K562 (cell line): ENCODE measurements at regions not wholly inside any gene's neighbourhood (a gene's known extent, or its start where the extent isn't known, plus 50 kb on each side); places are given as distances from the start of the nearest gene placed in this dataset.

Experiments
- ATAC-seq: fragments of 200-7000 bp; cut with Tn5 transposase; 3 replicates; pipeline ENCODE4 v1.9.1; 2020; ENCODE audit warnings: moderate library complexity
- BruUV-seq: library from RNA; stranded (reverse); fragments of 400-500 nt; replicated peaks from 2 replicates; lab custom pipeline; 2021; lab: Mats Ljungman, UMichigan
- CTCF ChIA-PET: fragments of 300-600 bp; formaldehyde crosslinking; extraction: SDS; loops from one replicate; lab custom pipeline; 2021; ENCODE audit warnings: low intra/inter-chr PET ratio; lab: Yijun Ruan, JAX
- POLR2A ChIA-PET: fragments of 300-600, 350-650 bp; sonication (Branson Sonifier 250); formaldehyde crosslinking; extraction: SDS; loops from one replicate; lab custom pipeline; 2021; ENCODE audit warnings: antibody characterized with exemption, inconsistent platforms; lab: Yijun Ruan, JAX
- DNase-seq, 4 experiments: peaks; one replicate each; pipeline versions ENCODE4 v3.0.0 to v3.0.0-alpha.2; 2011 to 2018; ENCODE audit warnings: low spot score in 3 of 4, mixed read lengths in 3 of 4; ENCODE audit errors: extremely low read depth in 1 of 4
- FAIRE-seq: peaks from 2 replicates; lab custom pipeline; 2011; peaks lifted over from hg19 to GRCh38; lab: Jason Lieb, UNC
- H2AFZ ChIP-seq: 2 replicates; pipeline ENCODE4 v1.6.0; 2011; ENCODE audit warnings: low read depth, low read length, control low read depth, inconsistent platforms
- H3K27ac ChIP-seq: fragments of 200-600 bp; 3 replicates; pipeline ENCODE4 v1.8.0; 2011; ENCODE audit warnings: low read depth, mild to moderate bottlenecking, control low read depth, inconsistent platforms, low read length, moderate library complexity, mixed read lengths; ENCODE audit errors: extremely low read depth
- H3K27me3 ChIP-seq, 2 experiments: fragments of 300-600 bp in 1 of 2; 2 replicates in 1 of 2; 3 replicates in 1 of 2; pipeline versions ENCODE4 v1.6.0 to v1.8.0; 2011; ENCODE audit warnings: inconsistent platforms in 2 of 2, low read length in 2 of 2, mild to moderate bottlenecking in 1 of 2, mixed read lengths in 1 of 2, moderate library complexity in 1 of 2; ENCODE audit not compliant: control insufficient read depth in 2 of 2, insufficient read depth in 2 of 2
- H3K36me3 ChIP-seq: fragments of 300-600 bp; 3 replicates; pipeline ENCODE4 v1.8.0; 2011; ENCODE audit warnings: mild to moderate bottlenecking, low read length, inconsistent platforms; ENCODE audit not compliant: control insufficient read depth, insufficient read depth
- H3K4me1 ChIP-seq, 2 experiments: fragments of 200-600 bp in 1 of 2; replicated peaks in 1 of 2; 2 replicates in 1 of 2; 3 replicates in 1 of 2; pipeline versions ENCODE4 v1.5.1 to v1.8.0; 2011; ENCODE audit warnings: inconsistent platforms in 2 of 2, low read length in 2 of 2, mild to moderate bottlenecking in 1 of 2, mixed read lengths in 1 of 2, moderate library complexity in 1 of 2; ENCODE audit not compliant: control insufficient read depth in 2 of 2, insufficient read depth in 2 of 2
- H3K4me2 ChIP-seq: 2 replicates; pipeline ENCODE4 v1.6.1; 2011; ENCODE audit warnings: low read length, control low read depth, inconsistent platforms, mixed read lengths; ENCODE audit not compliant: insufficient read depth
- H3K4me3 ChIP-seq: fragments of 200-600 bp; sonication (generic), shearing (Covaris generic); 2 replicates; pipeline ENCODE4 v1.5.1; 2016; ENCODE audit warnings: control low read depth, inconsistent platforms
- H3K79me2 ChIP-seq: fragments of 200-600 bp; 3 replicates; pipeline ENCODE4 v1.8.0; 2011; ENCODE audit warnings: low read length, inconsistent platforms; ENCODE audit not compliant: control insufficient read depth, insufficient read depth
- H3K9ac ChIP-seq, 2 experiments: 2 replicates each; pipeline versions ENCODE4 v1.6.0 to v1.6.1; 2011; ENCODE audit warnings: low read depth in 2 of 2, low read length in 2 of 2, control low read depth in 1 of 2, inconsistent platforms in 1 of 2, mild to moderate bottlenecking in 1 of 2, mixed read lengths in 1 of 2; ENCODE audit not compliant: insufficient read depth in 1 of 2
- H3K9me1 ChIP-seq: one replicate; pipeline ENCODE4 v1.6.0; 2011; ENCODE audit warnings: inconsistent platforms, mild to moderate bottlenecking, low read length, moderate library complexity; ENCODE audit not compliant: control insufficient read depth, insufficient read depth
- H3K9me3 ChIP-seq: replicated peaks from 2 replicates; pipeline ENCODE4 v1.5.1; 2011; ENCODE audit warnings: low read depth, low read length, inconsistent platforms; ENCODE audit not compliant: control insufficient read depth, insufficient read depth
- H4K20me1 ChIP-seq: replicated peaks from 2 replicates; pipeline ENCODE4 v1.6.1; 2011; ENCODE audit warnings: low read length, inconsistent platforms, mixed read lengths; ENCODE audit not compliant: control insufficient read depth, insufficient read depth
- HDAC3 ChIP-seq: fragments of 450-650 bp; IDR thresholded peaks from 2 replicates; pipeline ENCODE4 v1.6.1; 2018; ENCODE audit warnings: borderline replicate concordance, mild to moderate bottlenecking, moderate library complexity; ENCODE audit not compliant: partially characterized antibody
- RAD51 ChIP-seq: fragments of 450-650 bp; IDR thresholded peaks from 2 replicates; pipeline ENCODE4 v1.7.1; 2016; ENCODE audit warnings: low read depth, mild to moderate bottlenecking, borderline replicate concordance
- RFX5 ChIP-seq: IDR thresholded peaks from 2 replicates; pipeline ENCODE4 v1.6.1; 2011; ENCODE audit warnings: low read depth, mild to moderate bottlenecking, improper control_type of control experiment, low read length
- SOX6 ChIP-seq: fragments of 450-650 bp; IDR thresholded peaks from 2 replicates; pipeline ENCODE4 v1.6.1; 2014; ENCODE audit warnings: mild to moderate bottlenecking
- TOE1 ChIP-seq, 2 experiments: fragments of 450-650 bp in 1 of 2; sonication (generic) in 1 of 2; formaldehyde crosslinking in 1 of 2; IDR thresholded peaks; 2 replicates each; pipeline versions ENCODE4 v1.7.1 to v1.8.0; 2016 to 2022; ENCODE audit warnings: borderline replicate concordance in 2 of 2, mild to moderate bottlenecking in 2 of 2, antibody characterized with exemption in 1 of 2, inconsistent platforms in 1 of 2, low read depth in 1 of 2, missing genetic modification reagents in 1 of 2, moderate library complexity in 1 of 2
- ZKSCAN1 ChIP-seq: fragments of 150-350 bp; IDR thresholded peaks from 2 replicates; pipeline ENCODE4 v1.6.1; 2016; ENCODE audit warnings: low read depth, low read length
- WGBS: fragments of 100-300 bp; shearing (Covaris generic); methylation state at CpG from one replicate; pipeline ENCODE4 v1.1.6; 2016; ENCODE audit warnings: low coverage, mixed read lengths; ENCODE audit not compliant: insufficient coverage; ENCODE audit errors: missing lambda C conversion rate; 5-methylcytosine and 5-hydroxymethylcytosine counted together
- in situ Hi-C: fragments of 300-500 bp; cut with MboI; formaldehyde crosslinking; loops from 4 replicates; pipeline ENCODE4 v1.15.0; 2018; ENCODE audit warnings: inconsistent platforms, mixed read lengths
- intact Hi-C: fragments of 100-400 bp; cut with micrococcal nuclease; formaldehyde crosslinking; loops from 2 replicates; pipeline ENCODE4 v1.14.2; 2022
- TF ChIP-seq, protein P1 (sequence below): sonication (generic); formaldehyde crosslinking; IDR thresholded peaks from 2 replicates; pipeline ENCODE4 v1.5.0; 2020; ENCODE audit warnings: missing genetic modification reagents
- TF ChIP-seq, protein P2 (sequence below): sonication (generic); formaldehyde crosslinking; IDR thresholded peaks from 2 replicates; pipeline ENCODE4 v1.9.0; 2022; ENCODE audit warnings: mild to moderate bottlenecking, missing genetic modification reagents
- TF ChIP-seq, protein P3 (sequence below): fragments of 450-650 bp; formaldehyde crosslinking; IDR thresholded peaks from 2 replicates; pipeline ENCODE4 v1.4.0; 2020; ENCODE audit warnings: mild to moderate bottlenecking, mixed read lengths

DNA sequence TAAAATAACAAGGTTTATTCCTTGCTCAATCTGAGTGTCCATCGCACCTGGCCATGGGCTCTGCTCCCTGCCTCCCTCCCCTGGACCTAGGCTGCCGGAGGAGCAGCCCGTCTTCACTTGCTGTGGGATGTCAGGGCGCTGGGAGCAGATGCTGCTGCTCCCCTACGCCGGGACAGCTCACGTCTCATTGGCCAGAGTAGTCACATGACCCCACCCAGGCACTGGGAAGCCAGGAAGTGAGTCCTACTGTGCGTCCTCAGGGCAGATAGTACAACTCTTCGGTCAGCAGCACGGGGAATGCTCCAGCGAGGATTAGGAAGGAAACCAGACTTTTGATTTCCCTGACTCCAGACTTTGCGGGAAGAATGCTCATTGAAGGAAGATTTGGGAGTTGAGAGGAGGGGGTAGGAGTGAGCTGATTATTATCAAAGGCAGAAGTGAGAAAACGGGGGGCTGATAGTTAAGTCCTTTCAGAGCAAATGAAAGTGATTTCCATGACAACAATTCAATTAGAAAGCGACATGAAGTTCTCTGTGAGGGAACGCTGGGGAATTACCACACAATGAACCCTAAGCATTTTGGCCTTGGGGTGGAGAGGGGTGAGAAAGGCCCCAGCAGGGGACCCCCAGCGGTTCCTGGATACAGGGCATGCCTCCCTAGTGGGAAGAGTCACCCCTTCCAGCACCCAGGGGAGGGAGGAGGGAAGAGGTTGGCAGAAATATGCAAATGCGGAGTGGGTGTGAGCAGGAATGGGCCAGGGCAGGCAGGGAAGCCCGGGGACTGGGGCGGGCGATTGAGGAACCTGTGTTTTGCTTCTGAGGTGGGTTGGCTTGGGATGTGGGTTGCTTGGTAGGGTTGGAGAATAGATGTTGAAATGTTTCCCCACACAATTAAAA, 215.5 kb downstream of the AACS start:
- Histone ChIP-seq H3K9me1 (no peaks in the 10 kb centered on the region), H3K4me2 (peak overlapping the region; percentile 44), H2AFZ (peak overlapping the region; percentile 77), H3K36me3 (no peaks in the 10 kb centered on the region), H3K27ac (no peak overlapping the region), H3K27me3 (peaks cover 11 to 34% of the 10 kb centered on the region in 2 experiments; a peak in 3 of 5 replicates), H3K9ac (no peak overlapping the region), H3K9me3 (0 out of 2 replicates have a peak, but pooled peaks cover 2% of the 10 kb centered on the region), H4K20me1 (no peaks in the 10 kb centered on the region), H3K79me2 (no peaks in the 10 kb centered on the region), H3K4me1 (no peaks in the 10 kb centered on the region), H3K4me3 (no peak overlapping the region)
- CTCF ChIA-PET, result no interaction called here
- POLR2A ChIA-PET, result interaction anchor here (0.6 to 0.7 kb wide), 4 partner anchors 21 to 690 kb away, joined by 3 to 4 read pairs (median 3); no protein-coding TSS in a partner anchor
- WGBS, result 5% methylated on average over 20 of the region's 20 CpGs
- TF ChIP-seq, protein P1, sequence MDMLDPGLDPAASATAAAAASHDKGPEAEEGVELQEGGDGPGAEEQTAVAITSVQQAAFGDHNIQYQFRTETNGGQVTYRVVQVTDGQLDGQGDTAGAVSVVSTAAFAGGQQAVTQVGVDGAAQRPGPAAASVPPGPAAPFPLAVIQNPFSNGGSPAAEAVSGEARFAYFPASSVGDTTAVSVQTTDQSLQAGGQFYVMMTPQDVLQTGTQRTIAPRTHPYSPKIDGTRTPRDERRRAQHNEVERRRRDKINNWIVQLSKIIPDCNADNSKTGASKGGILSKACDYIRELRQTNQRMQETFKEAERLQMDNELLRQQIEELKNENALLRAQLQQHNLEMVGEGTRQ, result peak; percentile 86
- TF ChIP-seq, protein P2, sequence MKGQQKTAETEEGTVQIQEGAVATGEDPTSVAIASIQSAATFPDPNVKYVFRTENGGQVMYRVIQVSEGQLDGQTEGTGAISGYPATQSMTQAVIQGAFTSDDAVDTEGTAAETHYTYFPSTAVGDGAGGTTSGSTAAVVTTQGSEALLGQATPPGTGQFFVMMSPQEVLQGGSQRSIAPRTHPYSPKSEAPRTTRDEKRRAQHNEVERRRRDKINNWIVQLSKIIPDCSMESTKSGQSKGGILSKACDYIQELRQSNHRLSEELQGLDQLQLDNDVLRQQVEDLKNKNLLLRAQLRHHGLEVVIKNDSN, result peak; percentile 74
- TF ChIP-seq HDAC3, result no peak
- no peak for TF ChIP-seq RFX5
- TF ChIP-seq SOX6, result no peak
- TF ChIP-seq, protein P3, sequence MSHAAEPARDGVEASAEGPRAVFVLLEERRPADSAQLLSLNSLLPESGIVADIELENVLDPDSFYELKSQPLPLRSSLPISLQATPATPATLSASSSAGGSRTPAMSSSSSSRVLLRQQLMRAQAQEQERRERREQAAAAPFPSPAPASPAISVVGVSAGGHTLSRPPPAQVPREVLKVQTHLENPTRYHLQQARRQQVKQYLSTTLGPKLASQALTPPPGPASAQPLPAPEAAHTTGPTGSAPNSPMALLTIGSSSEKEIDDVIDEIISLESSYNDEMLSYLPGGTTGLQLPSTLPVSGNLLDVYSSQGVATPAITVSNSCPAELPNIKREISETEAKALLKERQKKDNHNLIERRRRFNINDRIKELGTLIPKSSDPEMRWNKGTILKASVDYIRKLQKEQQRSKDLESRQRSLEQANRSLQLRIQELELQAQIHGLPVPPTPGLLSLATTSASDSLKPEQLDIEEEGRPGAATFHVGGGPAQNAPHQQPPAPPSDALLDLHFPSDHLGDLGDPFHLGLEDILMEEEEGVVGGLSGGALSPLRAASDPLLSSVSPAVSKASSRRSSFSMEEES (CRISPR knock-in tag), result peak; percentile 92
- TF ChIP-seq RAD51, result peak; percentile 79
- TF ChIP-seq ZKSCAN1, result peak; percentile 98
- TF ChIP-seq TOE1 (IDR thresholded peaks at IDR 0.05; ENCODE audit: borderline replicate concordance), result peak; percentile 86
- TF ChIP-seq TOE1 (CRISPR knock-in tag; IDR thresholded peaks at IDR 0.05; ENCODE audit: borderline replicate concordance, low read depth), result no peak
- intact Hi-C loops, result no loop called here
- peak; percentile 19 to 69 (median 63) for DNase-seq
- no peak for FAIRE-seq
- no TSS peak for BruUV-seq
- ATAC-seq, result peak; percentile 89
- in situ Hi-C loops, result no loop called here
